Parathyroid adenoma (tissue), 2 donors: ENCODE measurements at regions not wholly inside any gene's neighbourhood (a gene's known extent, or its start where the extent isn't known, plus 50 kb on each side); places are given as distances from the start of the nearest gene placed in this dataset.

Experiments
- H2AFZ ChIP-seq: fragments of 300-600 bp; sonication (generic); one replicate; pipeline ENCODE4 v1.7.0; 2017; ENCODE audit warnings: antibody characterized with exemption, mild to moderate bottlenecking
- H3K27ac ChIP-seq: fragments of 300-600 bp; sonication (generic); one replicate; pipeline ENCODE4 v1.7.0; 2017
- H3K27me3 ChIP-seq: fragments of 300-600 bp; sonication (generic); one replicate; pipeline ENCODE4 v1.7.0; 2017; ENCODE audit warnings: low read length; ENCODE audit not compliant: control insufficient read depth, insufficient read depth
- H3K36me3 ChIP-seq: fragments of 300-600 bp; sonication (generic); one replicate; pipeline ENCODE4 v1.7.0; 2017; ENCODE audit warnings: low read length; ENCODE audit not compliant: control insufficient read depth, insufficient read depth
- H3K4me1 ChIP-seq: fragments of 300-600 bp; sonication (generic); one replicate; pipeline ENCODE4 v1.7.0; 2017; ENCODE audit warnings: control low read depth
- H3K4me2 ChIP-seq: fragments of 300-600 bp; sonication (generic); one replicate; pipeline ENCODE4 v1.7.0; 2017; ENCODE audit warnings: low read length
- H3K4me3 ChIP-seq: fragments of 300-600 bp; sonication (generic); one replicate; pipeline ENCODE4 v1.7.0; 2017; ENCODE audit warnings: low read depth, low read length
- H3K79me2 ChIP-seq: fragments of 300-600 bp; sonication (generic); one replicate; pipeline ENCODE4 v1.7.0; 2017; ENCODE audit warnings: control low read depth
- H3K9ac ChIP-seq: fragments of 300-600 bp; sonication (generic); one replicate; pipeline ENCODE4 v1.7.0; 2017; ENCODE audit warnings: mild to moderate bottlenecking
- H3K9me3 ChIP-seq: fragments of 300-600 bp; sonication (generic); one replicate; pipeline ENCODE4 v1.7.0; 2017; ENCODE audit warnings: low read length; ENCODE audit not compliant: control insufficient read depth
- CTCF ChIP-seq: fragments of 300-600 bp; sonication (generic); IDR thresholded peaks from one replicate; pipeline ENCODE4 v1.7.0; 2017; ENCODE audit warnings: antibody characterized with exemption, mild to moderate bottlenecking
- donor health status: primary hyperparathyroidism.

GRCh38 chr17:79412110-79412509 lies 198.7 kb downstream of the RBFOX3 start:
- Histone ChIP-seq H3K9me3 (no peaks in the 10 kb centered on the region), H3K9ac (no peak overlapping the region), H3K79me2 (no peaks in the 10 kb centered on the region), H2AFZ (no peak overlapping the region), H3K4me2 (no peak overlapping the region), H3K27ac (no peak overlapping the region), H3K4me3 (no peak overlapping the region), H3K27me3 (no peaks in the 10 kb centered on the region), H3K36me3 (no peaks in the 10 kb centered on the region), H3K4me1 (no peaks in the 10 kb centered on the region)
- TF ChIP-seq CTCF: no peak

GRCh38 chr17:79411419-79411818 lies 199.4 kb downstream of the RBFOX3 start:
- H3K27me3 ChIP-seq: no peaks in the 10 kb centered on the region
- no peak for TF ChIP-seq CTCF

GRCh38 chr17:79410681-79411080 lies 200.2 kb downstream of the RBFOX3 start:
- Histone ChIP-seq H3K79me2 (no peaks in the 10 kb centered on the region), H3K27me3 (no peaks in the 10 kb centered on the region), H3K4me3 (no peak overlapping the region), H2AFZ (no peak overlapping the region), H3K36me3 (no peaks in the 10 kb centered on the region), H3K4me2 (no peak overlapping the region), H3K9ac (no peak overlapping the region), H3K27ac (no peak overlapping the region), H3K4me1 (no peaks in the 10 kb centered on the region), H3K9me3 (no peaks in the 10 kb centered on the region)
- TF ChIP-seq CTCF: no peak

More at GRCh38 chr17:79411419-79411818, 199.4 kb downstream of the RBFOX3 start:
- Histone ChIP-seq H3K9ac (no peak overlapping the region), H3K36me3 (no peaks in the 10 kb centered on the region), H3K4me3 (no peak overlapping the region), H3K4me1 (no peaks in the 10 kb centered on the region), H2AFZ (no peak overlapping the region), H3K4me2 (no peak overlapping the region), H3K79me2 (no peaks in the 10 kb centered on the region), H3K27ac (no peak overlapping the region), H3K9me3 (no peaks in the 10 kb centered on the region)

DNA sequence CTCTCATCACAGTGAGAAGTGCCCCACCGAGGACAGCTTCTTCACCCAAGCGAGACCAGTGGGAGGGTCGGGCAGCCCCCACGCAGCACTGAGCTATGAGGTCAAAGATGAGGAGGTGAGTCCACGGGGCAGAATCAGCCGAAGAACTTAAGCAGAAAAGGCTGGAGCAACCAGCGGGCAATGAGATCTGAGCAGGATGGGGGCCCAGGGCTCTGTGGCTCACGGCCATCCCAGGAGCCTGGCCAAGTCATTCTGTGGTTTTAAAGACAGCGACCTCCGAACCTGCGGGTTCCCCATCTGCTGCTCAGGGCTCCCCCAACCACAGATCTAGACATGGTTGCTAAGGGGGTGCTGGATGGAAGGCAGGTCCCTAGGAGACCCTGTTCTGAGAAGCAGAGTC lies 202.6 kb downstream of the RBFOX3 start:
- H3K9me3 ChIP-seq: no peaks in the 10 kb centered on the region
- H3K27ac ChIP-seq: no peak overlapping the region
- H3K79me2 ChIP-seq: no peaks in the 10 kb centered on the region
- no peak overlapping the region for H2AFZ ChIP-seq
- H3K4me1 ChIP-seq: no peaks in the 10 kb centered on the region
- H3K9ac ChIP-seq: no peak overlapping the region
- no peaks in the 10 kb centered on the region for H3K27me3 ChIP-seq
- no peak overlapping the region for H3K4me3 ChIP-seq
- TF ChIP-seq CTCF: no peak
- no peaks in the 10 kb centered on the region for H3K36me3 ChIP-seq
- H3K4me2 ChIP-seq: no peak overlapping the region

DNA sequence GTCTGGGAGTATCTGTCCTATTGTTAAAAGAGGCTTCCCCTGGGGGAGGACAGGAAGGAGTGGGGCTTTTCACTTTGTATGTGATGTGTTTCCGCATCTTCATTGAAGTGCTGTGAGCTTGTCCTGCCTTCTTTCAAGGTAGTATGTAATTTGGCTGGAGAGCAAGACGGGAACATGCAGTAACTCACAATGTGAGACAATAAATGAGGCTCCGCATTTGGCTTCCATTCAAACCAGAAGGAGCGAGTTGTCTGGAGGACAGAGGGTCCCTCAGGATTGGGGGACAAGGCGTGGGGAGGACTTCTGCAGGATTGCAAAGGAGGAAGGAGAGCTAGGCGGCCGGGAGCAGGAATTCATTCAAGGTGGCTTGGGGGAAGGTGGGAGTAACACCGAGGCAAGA lies 203.5 kb downstream of the RBFOX3 start:
- Histone ChIP-seq H3K36me3 (no peaks in the 10 kb centered on the region), H3K79me2 (no peaks in the 10 kb centered on the region), H3K4me2 (no peak overlapping the region), H3K27ac (no peak overlapping the region), H3K9ac (no peak overlapping the region), H2AFZ (no peak overlapping the region), H3K27me3 (no peaks in the 10 kb centered on the region), H3K4me3 (no peak overlapping the region), H3K9me3 (no peaks in the 10 kb centered on the region), H3K4me1 (no peaks in the 10 kb centered on the region)
- no peak for TF ChIP-seq CTCF
